Heart left ventricle (tissue), 13 donors: ENCODE measurements at regions not wholly inside any gene's neighbourhood (a gene's known extent, or its start where the extent isn't known, plus 50 kb on each side); places are given as distances from the start of the nearest gene placed in this dataset.
A peak's percentile ranks its signal among the peaks of the same experiment; 100 is the strongest.

ENCODE experiments used
- POLR2A ChIP-seq, 2 donors: fragments of 450-650 bp; IDR thresholded peaks; one replicate each; pipeline ENCODE4 v1.6.1; 2017; ENCODE audit warnings: antibody characterized with exemption in 2 of 2, mild to moderate bottlenecking in 2 of 2, moderate library complexity in 2 of 2
- TF ChIP-seq, protein P1 (sequence below), 12 donors: fragments of 200-600 bp; sonication (generic) in 4 of 12; IDR thresholded peaks; one replicate each; pipeline versions ENCODE4 v1.5.0 to v1.8.0; 2018 to 2022; ENCODE audit warnings: antibody characterized with exemption in 12 of 12, mild to moderate bottlenecking in 5 of 12
- donor health status: ischemic (EF 13 %, LVEDD 7.1; RV severe dilation, severe dysfunction).
- donor health status: DM: no; HTN: yes; CAD: no.
- donor health status: DM: no; HTN: no; CAD: no.
- donor health status: ischemic (EF 25% LVEDD 6.9; RV normal size, moderate dysfunction).
- donor health status: ischemic (EF 25% LVEDD 5.7; RV mildly dilated, moderate dysfunction).
- donor health status: ischemic (EF 35%, LVEDD 5.7; RV mildly dilated, moderate dysfunction).
- donor health status: nonischemic (EF 11% LVEDD 7.7; RV severe dilation, severe dysfunction).
- donor health status: DM: yes; HTN: yes; CAD: no.
- donor health status: PGD.
- donor health status: ischemic (EF 29% LVEDD 5.4; RV normal size, mild dysfunction).
- donor health status: nonischemic (EF 23%, LVEDD 6.1; RV moderate dilation, normal function).

DNA sequence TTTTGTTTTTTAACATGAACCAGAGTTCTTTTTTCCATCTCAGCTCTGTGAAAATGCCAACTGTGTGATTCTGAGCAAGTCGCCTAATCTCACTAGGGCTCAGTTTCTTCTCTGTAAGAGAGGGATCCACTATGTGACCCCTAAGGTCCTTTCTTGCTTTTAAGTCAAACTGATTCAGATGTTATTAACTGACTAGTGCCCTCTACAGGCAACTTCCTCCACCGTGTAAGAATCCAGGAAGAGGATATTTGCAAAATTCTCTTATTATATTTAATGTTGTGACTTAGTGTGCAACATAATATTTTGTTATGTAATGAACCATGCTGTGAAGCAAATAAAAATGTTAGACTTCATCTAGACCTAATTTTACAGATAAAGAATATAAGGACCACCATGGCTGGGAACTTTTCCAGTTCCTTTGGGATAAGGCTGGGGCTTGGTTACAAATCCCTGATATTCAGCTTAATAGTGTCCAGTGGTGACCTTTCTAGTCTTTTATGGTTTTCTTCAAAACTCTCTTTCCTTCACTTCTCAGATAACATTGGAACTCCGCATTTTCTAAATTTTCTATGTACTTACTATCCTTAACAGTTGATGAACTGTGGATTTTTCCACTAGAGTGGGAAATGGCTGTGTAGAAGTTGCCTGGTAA is 244.7 kb downstream of the PIK3R1 start:
- TF ChIP-seq, protein P1, sequence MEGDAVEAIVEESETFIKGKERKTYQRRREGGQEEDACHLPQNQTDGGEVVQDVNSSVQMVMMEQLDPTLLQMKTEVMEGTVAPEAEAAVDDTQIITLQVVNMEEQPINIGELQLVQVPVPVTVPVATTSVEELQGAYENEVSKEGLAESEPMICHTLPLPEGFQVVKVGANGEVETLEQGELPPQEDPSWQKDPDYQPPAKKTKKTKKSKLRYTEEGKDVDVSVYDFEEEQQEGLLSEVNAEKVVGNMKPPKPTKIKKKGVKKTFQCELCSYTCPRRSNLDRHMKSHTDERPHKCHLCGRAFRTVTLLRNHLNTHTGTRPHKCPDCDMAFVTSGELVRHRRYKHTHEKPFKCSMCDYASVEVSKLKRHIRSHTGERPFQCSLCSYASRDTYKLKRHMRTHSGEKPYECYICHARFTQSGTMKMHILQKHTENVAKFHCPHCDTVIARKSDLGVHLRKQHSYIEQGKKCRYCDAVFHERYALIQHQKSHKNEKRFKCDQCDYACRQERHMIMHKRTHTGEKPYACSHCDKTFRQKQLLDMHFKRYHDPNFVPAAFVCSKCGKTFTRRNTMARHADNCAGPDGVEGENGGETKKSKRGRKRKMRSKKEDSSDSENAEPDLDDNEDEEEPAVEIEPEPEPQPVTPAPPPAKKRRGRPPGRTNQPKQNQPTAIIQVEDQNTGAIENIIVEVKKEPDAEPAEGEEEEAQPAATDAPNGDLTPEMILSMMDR (IDR thresholded peaks at IDR 0.05) = peak; percentile 56 to 85 (median 77)
- no peak for TF ChIP-seq POLR2A (IDR thresholded peaks at IDR 0.05)
